Stimulated activated CD8-positive, alpha-beta memory T cell treated with anti-CD3 and anti-CD28 coated beads, Interleukin-2, amount 100 ng/mL, for 48 hours (primary cell): ENCODE measurements at regions not wholly inside any gene's neighbourhood (a gene's known extent, or its start where the extent isn't known, plus 50 kb on each side); places are given as distances from the start of the nearest gene placed in this dataset.

Experiments
- DNase-seq, 2 donors: peaks; one replicate each; pipeline ENCODE4 v3.0.0-alpha.2; 2020; ENCODE audit warnings: low read depth in 2 of 2

GRCh38 chr10:78817361-78817760 lies 251.4 kb upstream of the ZMIZ1 start:
- DNase-seq, result no peak

GRCh38 chr10:78817804-78818203 lies 251.0 kb upstream of the ZMIZ1 start:
- DNase-seq, result no peak

- no peak for DNase-seq
Measured at GRCh38 chr10:78819361-78820006, 249.3 kb upstream of the ZMIZ1 start.

- DNase-seq, result no peak
Measured at GRCh38 chr10:78820007-78820362, 248.8 kb upstream of the ZMIZ1 start.

- DNase-seq, result no peak
Measured at GRCh38 chr10:78821052-78821451, 247.7 kb upstream of the ZMIZ1 start.

- DNase-seq, result no peak
Measured at GRCh38 chr10:78828647-78829539, 239.9 kb upstream of the ZMIZ1 start.

- DNase-seq, result no peak
Measured at GRCh38 chr10:78829565-78829964, 239.2 kb upstream of the ZMIZ1 start.

GRCh38 chr10:78830062-78830975 lies 238.4 kb upstream of the ZMIZ1 start:
- DNase-seq, result no peak

- DNase-seq, result no peak
Measured at GRCh38 chr10:78830976-78831375, 237.8 kb upstream of the ZMIZ1 start.

GRCh38 chr10:78831461-78831860 lies 237.3 kb upstream of the ZMIZ1 start:
- no peak for DNase-seq

GRCh38 chr10:78832281-78832680 lies 236.5 kb upstream of the ZMIZ1 start:
- no peak for DNase-seq

- no peak for DNase-seq
Measured at GRCh38 chr10:78838141-78838657, 230.6 kb upstream of the ZMIZ1 start.

GRCh38 chr10:78843495-78843894 lies 225.3 kb upstream of the ZMIZ1 start:
- no peak for DNase-seq

- DNase-seq, result no peak
Measured at GRCh38 chr10:78844960-78845607, 223.7 kb upstream of the ZMIZ1 start.

- DNase-seq, result no peak
Measured at GRCh38 chr10:78846071-78846470, 222.7 kb upstream of the ZMIZ1 start.

GRCh38 chr10:78846760-78847159 lies 222.0 kb upstream of the ZMIZ1 start:
- no peak for DNase-seq

- DNase-seq, result no peak
Measured at GRCh38 chr10:78847485-78847884, 221.3 kb upstream of the ZMIZ1 start.

GRCh38 chr10:78849115-78849514 lies 219.7 kb upstream of the ZMIZ1 start:
- no peak for DNase-seq

- DNase-seq, result no peak
Measured at GRCh38 chr10:78849731-78850130, 219.0 kb upstream of the ZMIZ1 start.

- DNase-seq, result no peak
Measured at GRCh38 chr10:78850644-78851435, 217.9 kb upstream of the ZMIZ1 start.

GRCh38 chr10:78851647-78852046 lies 217.1 kb upstream of the ZMIZ1 start:
- no peak for DNase-seq
